A549 (cell line): ENCODE measurements at regions not wholly inside any gene's neighbourhood (a gene's known extent, or its start where the extent isn't known, plus 50 kb on each side); places are given as distances from the start of the nearest gene placed in this dataset.
"Not testable (repeated sequence)": the region's sequence is repeated elsewhere in the genome, so short reads cannot be mapped to it uniquely, and the experiment has no call there.

Source experiments
- ATAC-seq, 2 experiments: fragments of 200-7000 bp in 1 of 2; fragments of >200 bp in 1 of 2; cut with Nextera tagmentation in 1 of 2; cut with Tn5 transposase in 1 of 2; 3 replicates each; pipeline versions ENCODE4 v1.8.0 to v1.9.1; 2018 to 2020; ENCODE audit warnings: mild to moderate bottlenecking in 1 of 2, moderate library complexity in 1 of 2
- CTCF ChIA-PET: fragments of 300-600 bp; sonication (Branson Sonifier 250); formaldehyde crosslinking; extraction: SDS; loops from one replicate; lab custom pipeline; 2021; ENCODE audit warnings: antibody characterized with exemption, inconsistent platforms; lab: Yijun Ruan, JAX
- POLR2A ChIA-PET: fragments of 350-600 bp; formaldehyde crosslinking; extraction: SDS; loops from one replicate; lab custom pipeline; 2021; ENCODE audit warnings: antibody characterized with exemption, inconsistent platforms; lab: Yijun Ruan, JAX
- DNase-seq, 2 experiments: peaks; one replicate each; pipeline versions ENCODE4 v3.0.0 to v3.0.0-alpha.2; 2011 to 2016; ENCODE audit warnings: low read depth in 1 of 2, low spot score in 1 of 2
- FAIRE-seq: peaks from 2 replicates; lab custom pipeline; 2011; peaks lifted over from hg19 to GRCh38; lab: Jason Lieb, UNC
- H3K27ac ChIP-seq, 2 experiments: fragments of >200 bp; sonication (Bioruptor Twin); formaldehyde crosslinking; 3 replicates each; pipeline ENCODE4 v1.5.1; 2016 to 2017
- H3K4me1 ChIP-seq: fragments of >200 bp; sonication (Bioruptor Twin); formaldehyde crosslinking; 3 replicates; pipeline ENCODE4 v1.6.1; 2016
- H3K4me2 ChIP-seq: fragments of >200 bp; sonication (Bioruptor Twin); formaldehyde crosslinking; 3 replicates; pipeline ENCODE4 v1.6.1; 2016
- H3K4me3 ChIP-seq: fragments of >200 bp; sonication (Bioruptor Twin); formaldehyde crosslinking; 3 replicates; pipeline ENCODE4 v1.5.1; 2016
- H3K9me3 ChIP-seq: fragments of >200 bp; sonication (Bioruptor Twin); formaldehyde crosslinking; 3 replicates; pipeline ENCODE4 v1.6.1; 2016
- BCL3 ChIP-seq: fragments of >200 bp; sonication (Bioruptor Twin); formaldehyde crosslinking; IDR thresholded peaks from 3 replicates; pipeline ENCODE4 v1.6.1; 2016
- BHLHE40 ChIP-seq: IDR thresholded peaks from 2 replicates; pipeline ENCODE4 v1.6.1; 2012; ENCODE audit warnings: low read depth, low read length, inconsistent platforms
- CBX8 ChIP-seq: fragments of 200-600 bp; sonication (generic); IDR thresholded peaks from 2 replicates; pipeline ENCODE4 v1.6.1; 2016
- CEBPB ChIP-seq, 2 experiments: fragments of >200 bp in 1 of 2; sonication (Bioruptor Twin) in 1 of 2; formaldehyde crosslinking in 1 of 2; IDR thresholded peaks; 2 replicates each; pipeline ENCODE4 v1.6.1; 2012 to 2016
- EHF ChIP-seq: fragments of 250-450 bp; sonication (Bioruptor Pico); IDR thresholded peaks from 2 replicates; pipeline ENCODE4 v1.5.0; 2020; ENCODE audit warnings: mild to moderate bottlenecking
- EP300 ChIP-seq, 2 experiments: fragments of >200 bp; sonication (Bioruptor Twin); formaldehyde crosslinking; IDR thresholded peaks; 2 replicates in 1 of 2; 3 replicates in 1 of 2; pipeline ENCODE4 v1.6.1; 2016 to 2017
- ESRRA ChIP-seq: fragments of 150-350 bp; IDR thresholded peaks from 2 replicates; pipeline ENCODE4 v1.6.1; 2014; ENCODE audit warnings: mild to moderate bottlenecking, low read length, borderline replicate concordance
- FOSL2 ChIP-seq, 2 experiments: fragments of 450-650 bp in 1 of 2; fragments of >200 bp in 1 of 2; sonication (Bioruptor Twin) in 1 of 2; formaldehyde crosslinking; IDR thresholded peaks; 2 replicates each; pipeline versions ENCODE4 v1.5.0 to v1.6.1; 2016 to 2020; ENCODE audit warnings: mild to moderate bottlenecking in 1 of 2, moderate library complexity in 1 of 2
- HES2 ChIP-seq: fragments of >200 bp; sonication (Bioruptor Twin); formaldehyde crosslinking; IDR thresholded peaks from 2 replicates; pipeline ENCODE4 v1.6.1; 2016
- HOXA7 ChIP-seq: fragments of 250-450 bp; sonication (Bioruptor Pico); IDR thresholded peaks from 2 replicates; pipeline ENCODE4 v1.5.0; 2020; ENCODE audit warnings: mild to moderate bottlenecking, moderate library complexity
- JUN ChIP-seq, 2 experiments: fragments of >200 bp; sonication (Bioruptor Twin); formaldehyde crosslinking; IDR thresholded peaks; 2 replicates in 1 of 2; 3 replicates in 1 of 2; pipeline ENCODE4 v1.6.1; 2016 to 2017
- JUNB ChIP-seq: fragments of >200 bp; sonication (Bioruptor Twin); formaldehyde crosslinking; IDR thresholded peaks from 2 replicates; pipeline ENCODE4 v1.6.1; 2016
- KDM5A ChIP-seq: fragments of 200-600 bp; sonication (generic); IDR thresholded peaks from 2 replicates; pipeline ENCODE4 v1.6.1; 2016; ENCODE audit warnings: antibody characterized with exemption, mild to moderate bottlenecking
- MAZ ChIP-seq: fragments of 150-350 bp; IDR thresholded peaks from 2 replicates; pipeline ENCODE4 v1.6.1; 2014; ENCODE audit warnings: antibody characterized with exemption, low read depth, low read length, borderline replicate concordance
- NPAS2 ChIP-seq: fragments of 250-450 bp; sonication (Bioruptor Pico); IDR thresholded peaks from 2 replicates; pipeline ENCODE4 v1.8.0; 2022; ENCODE audit warnings: mild to moderate bottlenecking, moderate library complexity, borderline replicate concordance
- PHF8 ChIP-seq: fragments of 200-600 bp; sonication (generic); IDR thresholded peaks from 2 replicates; pipeline ENCODE4 v1.6.1; 2016; ENCODE audit warnings: low read depth, mild to moderate bottlenecking, antibody characterized with exemption, moderate library complexity, borderline replicate concordance
- POLR2A ChIP-seq: IDR thresholded peaks from 2 replicates; pipeline ENCODE4 v1.6.1; 2012; ENCODE audit warnings: mild to moderate bottlenecking, low read length
- RAD21 ChIP-seq, 2 experiments: fragments of >200 bp in 1 of 2; sonication (Bioruptor Twin) in 1 of 2; formaldehyde crosslinking in 1 of 2; IDR thresholded peaks in 1 of 2; conservative IDR thresholded peaks in 1 of 2; 2 replicates in 1 of 2; 3 replicates in 1 of 2; pipeline ENCODE4 v1.6.1; 2012 to 2018; ENCODE audit warnings: inconsistent platforms in 1 of 2
- SMC3 ChIP-seq: fragments of >200 bp; sonication (Bioruptor Twin); formaldehyde crosslinking; IDR thresholded peaks from 3 replicates; pipeline ENCODE4 v1.6.1; 2018; ENCODE audit warnings: inconsistent platforms
- TP53 ChIP-seq: fragments of 250-450 bp; sonication (Bioruptor Pico); IDR thresholded peaks from 2 replicates; pipeline ENCODE4 v1.5.0; 2021; ENCODE audit warnings: mild to moderate bottlenecking, moderate library complexity
- ZFP36 ChIP-seq: fragments of 450-650 bp; IDR thresholded peaks from 2 replicates; pipeline ENCODE4 v1.6.1; 2014; ENCODE audit warnings: borderline replicate concordance; ENCODE audit not compliant: partially characterized antibody
- WGBS: methylation state at CpG from one replicate; pipeline ENCODE4 v1.1.6; 2017; ENCODE audit errors: missing lambda C conversion rate; 5-methylcytosine and 5-hydroxymethylcytosine counted together
- TF ChIP-seq, protein P1 (sequence below): IDR thresholded peaks from 2 replicates; pipeline ENCODE4 v1.6.1; 2012; ENCODE audit warnings: low read depth, borderline replicate concordance
- TF ChIP-seq, protein P2 (sequence below): fragments of 250-450 bp; sonication (Bioruptor Pico); IDR thresholded peaks from 2 replicates; pipeline ENCODE4 v1.5.0; 2020; ENCODE audit warnings: low read depth, mild to moderate bottlenecking, moderate library complexity

GRCh38 chr10:55793024-55793423 lies 568.0 kb downstream of the ZWINT start:
- WGBS: 0% methylated on average over 3 of the region's 3 CpGs
- no peak overlapping the region for H3K4me3 ChIP-seq
- peak in 1 of 2 experiments; percentile 48; a peak in 4 of 6 replicates for ATAC-seq
- peaks cover 12% of the 10 kb centered on the region; the same call in 2 of the 3 replicates for H3K4me1 ChIP-seq
- H3K27ac ChIP-seq: peak overlapping the region; percentile 23 to 75; a peak in 5 of 6 replicates
- ChIA-PET POLR2A (no interaction called here), CTCF (no interaction called here)
- peak overlapping the region; percentile 39 for H3K4me2 ChIP-seq
- H3K9me3 ChIP-seq: no peaks in the 10 kb centered on the region
- peak; percentile 79; the same call in 1 of the 2 replicates for TF ChIP-seq JUNB
- TF ChIP-seq PHF8: no peak
- 0 out of 5 replicates have a peak, but pooled peaks of 1 of the 2 experiments have one; percentile 53 for TF ChIP-seq JUN (IDR thresholded peaks at IDR 0.05)
- TF ChIP-seq FOSL2 (IDR thresholded peaks at IDR 0.05): peak; percentile 83
- peak; percentile 47 for TF ChIP-seq FOSL2 (CRISPR knock-in tag; IDR thresholded peaks at IDR 0.05)
- TF ChIP-seq MAZ: no peak
- TF ChIP-seq TP53 (CRISPR knock-in tag): no peak
- peak; percentile 23 to 53; a peak in 2 of 5 replicates for TF ChIP-seq EP300 (IDR thresholded peaks at IDR 0.05)
- peak in 1 of 2 experiments; percentile 50; a peak in 2 of 4 replicates for TF ChIP-seq CEBPB (IDR thresholded peaks at IDR 0.05)
- TF ChIP-seq, protein P1, sequence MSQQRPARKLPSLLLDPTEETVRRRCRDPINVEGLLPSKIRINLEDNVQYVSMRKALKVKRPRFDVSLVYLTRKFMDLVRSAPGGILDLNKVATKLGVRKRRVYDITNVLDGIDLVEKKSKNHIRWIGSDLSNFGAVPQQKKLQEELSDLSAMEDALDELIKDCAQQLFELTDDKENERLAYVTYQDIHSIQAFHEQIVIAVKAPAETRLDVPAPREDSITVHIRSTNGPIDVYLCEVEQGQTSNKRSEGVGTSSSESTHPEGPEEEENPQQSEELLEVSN: no peak
- no peak for FAIRE-seq
- DNase-seq: peak in 1 of 2 experiments; percentile 30

GRCh38 chr10:55790276-55790675 lies 570.8 kb downstream of the ZWINT start:
- H3K4me3 ChIP-seq, POLR2A ChIA-PET, H3K9me3 ChIP-seq, CTCF ChIA-PET, FAIRE-seq: not testable (repeated sequence)
- Histone ChIP-seq H3K4me1 (peaks cover 12% of the 10 kb centered on the region; the same call in 2 of the 3 replicates), H3K27ac (peak overlapping the region; percentile 43 to 77; a peak in 4 of 6 replicates), H3K4me2 (0 out of 3 replicates have a peak overlapping the region, but pooled peaks have one; percentile 25)
- DNase-seq (peak in 1 of 2 experiments; percentile 28), ATAC-seq (peak in 1 of 2 experiments; percentile 54; a peak in 3 of 6 replicates)
- WGBS: 0% methylated on average over 1 of the region's 1 CpG

GRCh38 chr10:55786461-55787050 lies 574.5 kb downstream of the ZWINT start:
- H3K9me3 ChIP-seq: no peaks in the 10 kb centered on the region
- H3K4me1 ChIP-seq: no peaks in the 10 kb centered on the region; the same call in 2 of the 3 replicates
- TF ChIP-seq HES2 (no peak), CBX8 (no peak), ZFP36 (no peak), NPAS2 (no peak), POLR2A (no peak), BCL3 (no peak), EHF (CRISPR knock-in tag) (no peak), ESRRA (no peak), JUNB (no peak), FOSL2 (IDR thresholded peaks at IDR 0.05) (no peak), FOSL2 (CRISPR knock-in tag; IDR thresholded peaks at IDR 0.05) (no peak), HOXA7 (CRISPR knock-in tag) (no peak), BHLHE40 (no peak), SMC3 (no peak), PHF8 (no peak), KDM5A (no peak), RAD21 (conservative IDR thresholded peaks at IDR 0.05 in 1 of 2, IDR thresholded peaks at IDR 0.05 in 1 of 2) (no peak)
- TF ChIP-seq, protein P2, sequence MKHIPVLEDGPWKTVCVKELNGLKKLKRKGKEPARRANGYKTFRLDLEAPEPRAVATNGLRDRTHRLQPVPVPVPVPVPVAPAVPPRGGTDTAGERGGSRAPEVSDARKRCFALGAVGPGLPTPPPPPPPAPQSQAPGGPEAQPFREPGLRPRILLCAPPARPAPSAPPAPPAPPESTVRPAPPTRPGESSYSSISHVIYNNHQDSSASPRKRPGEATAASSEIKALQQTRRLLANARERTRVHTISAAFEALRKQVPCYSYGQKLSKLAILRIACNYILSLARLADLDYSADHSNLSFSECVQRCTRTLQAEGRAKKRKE (CRISPR knock-in tag): no peak
- FAIRE-seq: no peak
- POLR2A ChIA-PET: no interaction called here
- WGBS: 42% methylated on average over 3 of the region's 3 CpGs
- no peak for ATAC-seq
- H3K4me2 ChIP-seq: no peak overlapping the region
- H3K4me3 ChIP-seq: no peak overlapping the region
- no peak overlapping the region for H3K27ac ChIP-seq
- CTCF ChIA-PET: no interaction called here
- DNase-seq: no peak
